Spleen (tissue), 11 donors: ENCODE measurements at regions not wholly inside any gene's neighbourhood (a gene's known extent, or its start where the extent isn't known, plus 50 kb on each side); places are given as distances from the start of the nearest gene placed in this dataset.
A peak's percentile ranks its signal among the peaks of the same experiment; 100 is the strongest.

Experiments
- DNase-seq: peaks from one replicate; pipeline ENCODE4 v3.0.0-alpha.2; 2020
- H3K27ac ChIP-seq, 8 donors: fragments of 200-600 bp; sonication (generic) in 7 of 8; 1 replicate in 4 of 8; 2 replicates in 4 of 8; pipeline versions ENCODE4 v1.5.0 to v1.8.0; 2016 to 2021; ENCODE audit warnings: inconsistent platforms in 4 of 8, mild to moderate bottlenecking in 4 of 8, moderate library complexity in 1 of 8
- H3K27me3 ChIP-seq, 7 donors: fragments of 200-600 bp; sonication (generic) in 6 of 7; replicated peaks in 1 of 7; 1 replicate in 4 of 7; 2 replicates in 3 of 7; pipeline versions ENCODE4 v1.5.0 to v1.8.0; 2016 to 2021; ENCODE audit warnings: inconsistent platforms in 3 of 7, mild to moderate bottlenecking in 1 of 7
- H3K36me3 ChIP-seq, 6 donors: fragments of 200-600 bp; sonication (generic) in 5 of 6; 1 replicate in 4 of 6; 2 replicates in 2 of 6; pipeline versions ENCODE4 v1.5.0 to v1.8.0; 2016 to 2021; ENCODE audit warnings: inconsistent platforms in 2 of 6
- H3K4me1 ChIP-seq, 6 donors: fragments of 200-600 bp; sonication (generic) in 5 of 6; 1 replicate in 3 of 6; 2 replicates in 3 of 6; pipeline versions ENCODE4 v1.5.0 to v1.8.0; 2016 to 2021; ENCODE audit warnings: inconsistent platforms in 3 of 6
- H3K4me3 ChIP-seq, 8 donors: fragments of 200-600 bp; sonication (generic) in 7 of 8; 1 replicate in 4 of 8; 2 replicates in 4 of 8; pipeline versions ENCODE4 v1.5.0 to v1.8.0; 2016 to 2021; ENCODE audit warnings: inconsistent platforms in 4 of 8, mild to moderate bottlenecking in 4 of 8, moderate library complexity in 2 of 8
- H3K9me3 ChIP-seq, 8 donors: fragments of 200-600 bp; sonication (generic) in 7 of 8; 1 replicate in 4 of 8; 2 replicates in 4 of 8; pipeline versions ENCODE4 v1.5.0 to v1.8.0; 2016 to 2021; ENCODE audit warnings: inconsistent platforms in 4 of 8
- POLR2A ChIP-seq, 3 donors: fragments of 450-650 bp; IDR thresholded peaks; one replicate each; pipeline ENCODE4 v1.5.1; 2017; ENCODE audit warnings: antibody characterized with exemption in 3 of 3, mild to moderate bottlenecking in 1 of 3
- POLR2AphosphoS5 ChIP-seq, 3 donors: sonication (generic); formaldehyde crosslinking; IDR thresholded peaks; one replicate each; pipeline ENCODE4 v1.5.1; 2017; ENCODE audit warnings: antibody characterized with exemption in 3 of 3
- WGBS, 5 donors: extraction: QIAGEN DNeasy Blood & Tissue Kit in 3 of 5; methylation state at CpG; one replicate each; pipeline versions ENCODE4 v1.1.5 to v1.1.7; 2013 to 2018; 5-methylcytosine and 5-hydroxymethylcytosine counted together
- intact Hi-C: fragments of 100-400 bp; cut with DNase I; formaldehyde crosslinking; loops from one replicate; pipeline ENCODE4 v1.15.0; 2023; ENCODE audit warnings: low total_unique reads
- TF ChIP-seq, protein P1 (sequence below), 11 experiments: fragments of 200-600 bp in 7 of 11; fragments of 450-650 bp in 4 of 11; sonication (generic) in 4 of 11; IDR thresholded peaks in 8 of 11; conservative IDR thresholded peaks in 3 of 11; 1 replicate in 7 of 11; 2 replicates in 4 of 11; pipeline versions ENCODE4 v1.4.0 to v1.8.0; 2016 to 2021; ENCODE audit warnings: antibody characterized with exemption in 11 of 11, inconsistent platforms in 4 of 11, mild to moderate bottlenecking in 1 of 11
- donor health status: healthy with polysubstance abuse.
- donor health status: DM: no; HTN: no; CAD: no; lungs with moderate emphysema.
- donor health status: DM: no; HTN: no; CAD: no.
- donor health status: Bipolar disorder and iron deficiency.
- donor health status: healthy.
- donor health status: DM: no; HTN: no; CAD: no.
- donor health status: DM: yes; HTN: yes; CAD: no.

DNA sequence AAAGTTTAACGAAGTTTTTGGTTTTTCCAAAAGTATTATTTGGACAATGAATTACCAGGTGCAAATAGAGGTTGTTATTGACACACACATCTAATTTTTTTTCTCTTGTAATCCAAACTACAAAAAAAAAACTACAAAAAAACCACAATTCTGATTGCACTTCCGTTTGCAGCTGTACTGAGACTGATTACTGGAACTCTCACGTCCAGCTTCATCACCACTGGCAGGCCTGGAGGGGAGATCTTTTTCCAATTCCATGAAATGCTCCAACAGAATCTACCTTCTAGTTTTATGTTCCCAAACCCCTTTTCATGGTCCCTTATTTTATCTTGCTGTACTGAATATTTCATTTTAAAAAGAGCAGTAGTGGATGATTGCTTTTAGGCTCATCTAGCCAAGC, 1118.3 kb downstream of the C4orf33 start:
- H3K27ac ChIP-seq = no peak overlapping the region
- no peaks in the 10 kb centered on the region for H3K27me3 ChIP-seq
- TF ChIP-seq POLR2A (IDR thresholded peaks at IDR 0.05) (no peak), POLR2AphosphoS5 (IDR thresholded peaks at IDR 0.05) (no peak)
- TF ChIP-seq, protein P1, sequence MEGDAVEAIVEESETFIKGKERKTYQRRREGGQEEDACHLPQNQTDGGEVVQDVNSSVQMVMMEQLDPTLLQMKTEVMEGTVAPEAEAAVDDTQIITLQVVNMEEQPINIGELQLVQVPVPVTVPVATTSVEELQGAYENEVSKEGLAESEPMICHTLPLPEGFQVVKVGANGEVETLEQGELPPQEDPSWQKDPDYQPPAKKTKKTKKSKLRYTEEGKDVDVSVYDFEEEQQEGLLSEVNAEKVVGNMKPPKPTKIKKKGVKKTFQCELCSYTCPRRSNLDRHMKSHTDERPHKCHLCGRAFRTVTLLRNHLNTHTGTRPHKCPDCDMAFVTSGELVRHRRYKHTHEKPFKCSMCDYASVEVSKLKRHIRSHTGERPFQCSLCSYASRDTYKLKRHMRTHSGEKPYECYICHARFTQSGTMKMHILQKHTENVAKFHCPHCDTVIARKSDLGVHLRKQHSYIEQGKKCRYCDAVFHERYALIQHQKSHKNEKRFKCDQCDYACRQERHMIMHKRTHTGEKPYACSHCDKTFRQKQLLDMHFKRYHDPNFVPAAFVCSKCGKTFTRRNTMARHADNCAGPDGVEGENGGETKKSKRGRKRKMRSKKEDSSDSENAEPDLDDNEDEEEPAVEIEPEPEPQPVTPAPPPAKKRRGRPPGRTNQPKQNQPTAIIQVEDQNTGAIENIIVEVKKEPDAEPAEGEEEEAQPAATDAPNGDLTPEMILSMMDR (IDR thresholded peaks at IDR 0.05 in 8 of 11, conservative IDR thresholded peaks at IDR 0.05 in 3 of 11) = no peak
- intact Hi-C loops = no loop called here
- H3K36me3 ChIP-seq = no peaks in the 10 kb centered on the region
- no peak overlapping the region for H3K4me3 ChIP-seq
- H3K4me1 ChIP-seq = no peaks in the 10 kb centered on the region
- 52 to 70% (median 66%) methylated on average over 3 of the region's 3 CpGs for WGBS, 5 donors
- H3K9me3 ChIP-seq = no peaks in the 10 kb centered on the region
- no peak for DNase-seq

DNA sequence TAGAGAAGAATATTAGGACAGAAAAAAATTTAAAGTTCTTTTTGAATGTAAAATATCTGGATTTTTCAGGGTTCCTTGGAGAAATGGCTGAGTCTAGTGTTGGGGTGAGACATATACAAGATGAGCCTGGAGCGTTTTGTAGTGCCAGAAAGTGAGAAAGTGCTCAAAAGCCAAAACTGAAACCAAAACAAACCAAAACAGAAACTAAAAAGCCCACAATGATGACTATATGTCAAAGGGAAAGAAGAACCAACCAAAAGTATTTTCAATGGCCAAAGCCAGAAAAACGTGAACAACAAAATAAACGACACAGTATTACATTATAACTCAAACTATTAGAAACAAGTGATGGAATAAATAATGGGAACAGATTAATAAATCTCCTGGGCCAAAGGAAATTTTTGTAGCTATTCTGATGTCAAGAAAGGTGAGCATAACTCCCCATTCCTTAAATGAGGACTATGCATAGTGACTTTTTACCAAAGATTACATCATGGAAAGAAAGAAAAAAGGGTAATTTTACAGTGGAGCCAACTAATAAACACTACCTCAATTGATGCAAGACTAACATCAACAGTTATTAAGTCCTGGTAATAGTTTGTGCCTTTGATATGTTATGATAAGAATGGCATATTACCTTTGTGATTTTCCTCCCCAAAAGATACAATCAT, 1137.6 kb downstream of the C4orf33 start:
- intact Hi-C loops = no loop called here
- 31 to 77% (median 48%) methylated on average over 3 of the region's 3 CpGs for WGBS, 5 donors
- DNase-seq = no peak

DNA sequence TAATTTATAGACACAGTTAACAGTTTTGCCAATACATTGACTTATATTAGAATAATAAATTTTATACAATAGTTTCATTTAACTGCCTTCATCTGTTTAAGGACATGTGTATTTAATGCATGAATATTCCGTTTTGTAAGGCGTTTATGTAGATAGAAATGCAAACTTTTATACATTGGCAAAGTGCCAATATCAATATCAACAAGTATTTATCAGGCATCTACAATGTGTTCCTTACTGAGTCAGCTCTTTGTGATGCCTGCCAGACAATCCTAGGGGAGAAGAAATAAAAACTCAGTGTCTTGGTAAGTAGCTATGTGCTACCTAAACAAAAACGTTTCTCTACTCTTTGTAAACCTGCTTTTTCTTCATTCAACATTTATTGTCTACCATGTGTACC, 1142.2 kb downstream of the C4orf33 start:
- WGBS, 5 donors = 69 to 79% (median 75%) methylated on average over 3 of the region's 3 CpGs
- intact Hi-C loops = no loop called here
- Histone ChIP-seq H3K27ac (no peak overlapping the region), H3K9me3 (no peaks in the 10 kb centered on the region), H3K4me3 (no peak overlapping the region), H3K4me1 (no peaks in the 10 kb centered on the region), H3K27me3 (no peaks in the 10 kb centered on the region), H3K36me3 (no peaks in the 10 kb centered on the region)
- no peak for DNase-seq
- TF ChIP-seq, protein P1 (IDR thresholded peaks at IDR 0.05 in 8 of 11, conservative IDR thresholded peaks at IDR 0.05 in 3 of 11) = no peak
- TF ChIP-seq POLR2A (IDR thresholded peaks at IDR 0.05) = no peak
- no peak for TF ChIP-seq POLR2AphosphoS5 (IDR thresholded peaks at IDR 0.05)

More for the DNA sequence above, 1137.6 kb downstream of the C4orf33 start:
- H3K27me3 ChIP-seq = no peaks in the 10 kb centered on the region
- H3K27ac ChIP-seq = no peak overlapping the region
- peak overlapping the region in 1 of 8 donors; percentile 17 for H3K4me3 ChIP-seq
- H3K36me3 ChIP-seq = no peaks in the 10 kb centered on the region
- no peaks in the 10 kb centered on the region for H3K4me1 ChIP-seq
- no peaks in the 10 kb centered on the region for H3K9me3 ChIP-seq
- TF ChIP-seq, protein P1 (IDR thresholded peaks at IDR 0.05 in 8 of 11, conservative IDR thresholded peaks at IDR 0.05 in 3 of 11) = no peak
- TF ChIP-seq POLR2AphosphoS5 (IDR thresholded peaks at IDR 0.05) (no peak), POLR2A (IDR thresholded peaks at IDR 0.05) (no peak)

DNA sequence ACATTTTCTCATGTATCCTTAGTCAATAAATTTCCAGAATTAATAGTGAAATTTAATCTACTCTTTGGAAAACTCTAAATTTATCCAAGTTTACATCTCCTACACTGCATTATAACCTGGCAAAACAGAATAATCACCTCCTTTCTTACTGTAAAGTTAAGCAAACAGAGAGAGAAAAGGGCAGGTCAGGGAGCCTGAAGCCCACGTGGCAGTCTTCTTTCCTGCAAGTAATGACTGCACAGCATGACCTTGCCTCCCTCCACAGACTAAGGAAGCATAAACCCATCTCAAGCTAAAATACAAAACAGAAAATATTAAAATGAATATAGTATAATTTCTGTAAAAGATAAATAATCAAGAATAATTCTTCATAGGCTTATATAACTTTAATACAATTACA, 1153.0 kb downstream of the C4orf33 start:
- Histone ChIP-seq H3K36me3 (no peaks in the 10 kb centered on the region), H3K27me3 (no peaks in the 10 kb centered on the region), H3K4me3 (no peak overlapping the region), H3K4me1 (no peaks in the 10 kb centered on the region), H3K27ac (no peak overlapping the region), H3K9me3 (peaks cover 0 to 5% (median 0%) of the 10 kb centered on the region in 8 donors)
- WGBS, 5 donors = 12 to 41% (median 22%) methylated on average over 1 of the region's 1 CpG
- intact Hi-C loops = no loop called here
- TF ChIP-seq, protein P1 (IDR thresholded peaks at IDR 0.05 in 8 of 11, conservative IDR thresholded peaks at IDR 0.05 in 3 of 11) = no peak
- TF ChIP-seq POLR2AphosphoS5 (IDR thresholded peaks at IDR 0.05) (no peak), POLR2A (IDR thresholded peaks at IDR 0.05) (no peak)
- DNase-seq = no peak
